Activated CD8-positive, alpha-beta T cell treated with anti-CD3 and anti-CD28 coated beads for 36 hours (primary cell): ENCODE measurements at regions not wholly inside any gene's neighbourhood (a gene's known extent, or its start where the extent isn't known, plus 50 kb on each side); places are given as distances from the start of the nearest gene placed in this dataset.
"Not testable (repeated sequence)": the region's sequence is repeated elsewhere in the genome, so short reads cannot be mapped to it uniquely, and the experiment has no call there.

Experiments used
- ATAC-seq: fragments of 200-7000 bp; cut with Tn5 transposase; one replicate; pipeline ENCODE4 v1.10.0; 2021; ENCODE audit warnings: mild to moderate bottlenecking, moderate library complexity
- CTCF ChIA-PET: fragments of 350-600 bp; sonication (Branson Sonifier 250); formaldehyde crosslinking; loops from one replicate; lab custom pipeline; 2021; ENCODE audit warnings: antibody characterized with exemption; lab: Charles Lee
- POLR2A ChIA-PET: fragments of 350-600 bp; sonication (Branson Sonifier 250); formaldehyde crosslinking; loops from one replicate; lab custom pipeline; 2021; ENCODE audit warnings: antibody characterized with exemption; lab: Charles Lee
- DNase-seq: peaks from one replicate; pipeline ENCODE4 v3.0.0-alpha.2; 2020
- H3K27ac Mint-ChIP-seq: one replicate; pipeline ENCODE4 v1.8.0; 2021; ENCODE audit warnings: mild to moderate bottlenecking, mixed read lengths
- H3K27me3 Mint-ChIP-seq: one replicate; pipeline ENCODE4 v1.8.0; 2021; ENCODE audit warnings: mixed read lengths
- H3K36me3 Mint-ChIP-seq: one replicate; pipeline ENCODE4 v1.8.0; 2021; ENCODE audit warnings: low read depth, mixed read lengths
- H3K4me1 Mint-ChIP-seq: one replicate; pipeline ENCODE4 v1.8.0; 2021; ENCODE audit warnings: low read depth, mixed read lengths
- H3K4me3 Mint-ChIP-seq: one replicate; pipeline ENCODE4 v1.8.0; 2021; ENCODE audit warnings: mild to moderate bottlenecking, moderate library complexity, mixed read lengths
- H3K9me3 Mint-ChIP-seq: one replicate; pipeline ENCODE4 v1.8.0; 2021; ENCODE audit warnings: mixed read lengths
- CTCF ChIP-seq: fragments of 200-600 bp; IDR thresholded peaks from one replicate; pipeline ENCODE4 v1.8.0; 2022; ENCODE audit warnings: antibody characterized with exemption, mild to moderate bottlenecking
- intact Hi-C: fragments of 100-400 bp; cut with micrococcal nuclease; formaldehyde crosslinking; loops from one replicate; pipeline ENCODE4 v1.10.0; 2022

DNA sequence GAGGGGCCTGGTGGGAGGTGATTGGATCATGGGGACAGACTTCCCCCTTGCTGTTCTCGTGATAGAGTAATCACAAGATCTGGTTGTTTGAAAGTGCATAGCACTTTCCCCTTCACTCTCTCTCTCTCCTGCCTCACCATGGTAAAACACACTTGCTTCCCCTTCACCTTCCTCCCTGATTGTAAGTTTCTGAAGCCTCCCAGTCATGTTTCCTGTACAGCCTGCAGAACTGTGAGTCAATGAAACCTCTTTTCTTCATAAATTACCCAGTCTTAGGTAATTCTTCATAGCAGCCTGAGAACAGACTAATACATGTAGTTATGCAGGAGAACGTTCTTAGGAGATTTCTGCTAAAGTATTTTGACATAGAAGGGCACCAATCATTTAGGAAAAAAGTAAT lies 59.9 kb upstream of the FBXO28 start:
- Mint-ChIP-seq H3K27ac (no peak overlapping the region), H3K36me3 (no peaks in the 10 kb centered on the region), H3K9me3 (no peaks in the 10 kb centered on the region), H3K4me3 (no peak overlapping the region), H3K4me1 (no peaks in the 10 kb centered on the region), H3K27me3 (peaks cover 3% of the 10 kb centered on the region)
- ChIA-PET CTCF (no interaction called here), POLR2A (no interaction called here)
- no peak for TF ChIP-seq CTCF
- no peak for ATAC-seq
- no peak for DNase-seq
- intact Hi-C loops = no loop called here

DNA sequence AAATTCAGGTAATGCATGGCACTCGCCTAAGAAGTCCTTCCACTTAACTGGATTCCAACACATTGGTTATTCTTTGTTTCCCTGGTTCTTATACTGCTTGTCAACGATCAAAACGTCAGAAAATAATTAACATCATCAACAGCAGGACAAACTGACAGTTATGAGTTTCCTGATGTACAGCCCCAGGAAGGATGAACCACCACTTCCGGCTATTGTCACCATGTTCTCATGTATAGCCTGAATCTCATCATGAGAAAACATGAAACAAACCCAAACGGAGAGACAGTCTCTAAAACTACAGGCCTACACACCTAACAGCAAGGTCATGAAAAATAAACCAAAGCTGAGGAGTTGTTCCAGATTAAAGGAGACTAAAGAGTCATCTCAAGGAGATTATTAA lies 60.5 kb upstream of the FBXO28 start:
- Mint-ChIP-seq H3K27ac (no peak overlapping the region), H3K4me1 (no peaks in the 10 kb centered on the region), H3K4me3 (no peak overlapping the region), H3K36me3 (no peaks in the 10 kb centered on the region), H3K9me3 (no peaks in the 10 kb centered on the region), H3K27me3 (peaks cover 3% of the 10 kb centered on the region)
- CTCF ChIA-PET = no interaction called here
- POLR2A ChIA-PET = no interaction called here
- no peak for TF ChIP-seq CTCF
- ATAC-seq (no peak), DNase-seq (no peak)
- intact Hi-C loops = no loop called here

GRCh38 chr1:224052772-224053171 lies 61.1 kb upstream of the FBXO28 start:
- Mint-ChIP-seq H3K27ac (no peak overlapping the region), H3K4me3 (no peak overlapping the region), H3K27me3 (peaks cover 3% of the 10 kb centered on the region), H3K4me1 (no peaks in the 10 kb centered on the region), H3K9me3 (no peaks in the 10 kb centered on the region), H3K36me3 (no peaks in the 10 kb centered on the region)
- DNase-seq (no peak), ATAC-seq (no peak)
- POLR2A ChIA-PET = no interaction called here
- no peak for TF ChIP-seq CTCF
- intact Hi-C loops = no loop called here
- CTCF ChIA-PET = no interaction called here

- POLR2A ChIA-PET = interaction anchor here (0.6 kb wide), 1 partner anchor 261 kb away, joined by 3 read pairs; no protein-coding TSS in a partner anchor
- intact Hi-C loops, ATAC-seq, H3K27ac Mint-ChIP-seq, H3K9me3 Mint-ChIP-seq, H3K4me1 Mint-ChIP-seq, H3K27me3 Mint-ChIP-seq, H3K36me3 Mint-ChIP-seq, H3K4me3 Mint-ChIP-seq, DNase-seq: not testable (repeated sequence)
- CTCF ChIA-PET = interaction anchor here (0.9 to 2.3 kb wide), 14 partner anchors 10 to 356 kb away, joined by 3 to 13 read pairs (median 4); no protein-coding TSS in a partner anchor
Measured at GRCh38 chr1:224051782-224052181, 62.1 kb upstream of the FBXO28 start.

DNA sequence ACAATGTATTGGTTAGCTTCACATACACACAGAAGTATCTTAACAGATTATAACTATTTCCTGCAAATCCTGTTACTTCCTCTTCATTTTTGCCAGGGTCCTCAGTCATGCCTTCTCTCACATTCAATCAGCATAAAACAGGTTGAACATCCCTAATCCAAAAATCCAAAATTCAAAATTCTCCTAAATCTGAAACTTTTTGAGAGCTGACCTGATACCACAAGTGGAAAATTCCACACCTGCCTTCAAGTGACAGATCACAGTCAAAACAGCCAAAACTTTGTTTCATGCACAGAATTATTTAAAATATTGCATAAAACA lies 62.9 kb upstream of the FBXO28 start:
- Mint-ChIP-seq H3K4me3 (no peak overlapping the region), H3K36me3 (no peaks in the 10 kb centered on the region), H3K27me3 (peaks cover 3% of the 10 kb centered on the region), H3K4me1 (no peaks in the 10 kb centered on the region), H3K9me3 (no peaks in the 10 kb centered on the region), H3K27ac (no peak overlapping the region)
- intact Hi-C loops = no loop called here
- ATAC-seq = no peak
- ChIA-PET POLR2A (interaction anchor here (0.6 kb wide), 1 partner anchor 260 kb away, joined by 3 read pairs; no protein-coding TSS in a partner anchor), CTCF (interaction anchor here (0.6 to 2.3 kb wide), 23 partner anchors 9 to 406 kb away, joined by 3 to 13 read pairs (median 4); no protein-coding TSS in a partner anchor)
- TF ChIP-seq CTCF = no peak
- DNase-seq = no peak

GRCh38 chr1:224047538-224047937 lies 66.4 kb upstream of the FBXO28 start:
- peaks cover 10% of the 10 kb centered on the region for H3K27me3 Mint-ChIP-seq
- H3K9me3 Mint-ChIP-seq = no peaks in the 10 kb centered on the region
- intact Hi-C loops = no loop called here
- no peaks in the 10 kb centered on the region for H3K36me3 Mint-ChIP-seq
- DNase-seq (no peak), ATAC-seq (no peak)
- no peak for TF ChIP-seq CTCF
- POLR2A ChIA-PET = no interaction called here
- no peaks in the 10 kb centered on the region for H3K4me1 Mint-ChIP-seq
- CTCF ChIA-PET = no interaction called here
- no peak overlapping the region for H3K27ac Mint-ChIP-seq
- no peak overlapping the region for H3K4me3 Mint-ChIP-seq
